Osteoblast (primary cell): ENCODE measurements at regions not wholly inside any gene's neighbourhood (a gene's known extent, or its start where the extent isn't known, plus 50 kb on each side); places are given as distances from the start of the nearest gene placed in this dataset.

Source experiments
- DNase-seq: peaks from one replicate; pipeline ENCODE4 v3.0.0; 2011; ENCODE audit warnings: low spot score, mixed read lengths; ENCODE audit not compliant: insufficient read length; ENCODE audit errors: missing footprints
- H2AFZ ChIP-seq: 2 replicates; pipeline ENCODE4 v1.6.0; 2011; ENCODE audit warnings: mild to moderate bottlenecking, low read length
- H3K27ac ChIP-seq: 2 replicates; pipeline ENCODE4 v1.5.1; 2011; ENCODE audit warnings: mild to moderate bottlenecking, low read depth, low read length, moderate library complexity
- H3K27me3 ChIP-seq: 2 replicates; pipeline ENCODE4 v1.6.0; 2012; ENCODE audit warnings: mild to moderate bottlenecking, control low read depth, inconsistent platforms, low read length, moderate library complexity; ENCODE audit not compliant: insufficient read depth
- H3K36me3 ChIP-seq: 2 replicates; pipeline ENCODE4 v1.5.1; 2011; ENCODE audit warnings: mild to moderate bottlenecking, low read length, control low read depth, moderate library complexity; ENCODE audit not compliant: insufficient read depth
- H3K4me1 ChIP-seq: 2 replicates; pipeline ENCODE4 v1.5.1; 2011; ENCODE audit warnings: mild to moderate bottlenecking, low read length, control low read depth, moderate library complexity; ENCODE audit not compliant: insufficient read depth
- H3K4me2 ChIP-seq: 2 replicates; pipeline ENCODE4 v1.6.0; 2011; ENCODE audit warnings: mild to moderate bottlenecking, low read length; ENCODE audit not compliant: insufficient read depth
- H3K4me3 ChIP-seq: fragments of 200-600 bp; sonication (generic); 3 replicates; pipeline ENCODE4 v1.5.1; 2012; ENCODE audit warnings: mild to moderate bottlenecking, low read length, inconsistent platforms; ENCODE audit not compliant: insufficient read depth
- H3K79me2 ChIP-seq: 2 replicates; pipeline ENCODE4 v1.6.0; 2012; ENCODE audit warnings: mild to moderate bottlenecking, low read length, control low read depth, inconsistent platforms; ENCODE audit not compliant: insufficient read depth
- H3K9me3 ChIP-seq: 2 replicates; pipeline ENCODE4 v1.5.1; 2011; ENCODE audit warnings: low read depth, low read length, control low read depth
- H4K20me1 ChIP-seq: 2 replicates; pipeline ENCODE4 v1.6.0; 2012; ENCODE audit warnings: mild to moderate bottlenecking, low read length, control low read depth; ENCODE audit not compliant: insufficient read depth
- CTCF ChIP-seq: IDR thresholded peaks from 2 replicates; pipeline ENCODE4 v1.5.1; 2011; ENCODE audit warnings: mild to moderate bottlenecking, low read depth, low read length, moderate library complexity; ENCODE audit errors: extremely low read depth

GRCh38 chr2:57291209-57291608, 755.4 kb upstream of the VRK2 start:
- H2AFZ ChIP-seq: no peak overlapping the region
- no peaks in the 10 kb centered on the region for H3K9me3 ChIP-seq
- no peak overlapping the region for H3K4me2 ChIP-seq
- TF ChIP-seq CTCF: no peak
- DNase-seq: no peak
- no peaks in the 10 kb centered on the region for H3K79me2 ChIP-seq
- H3K27me3 ChIP-seq: no peaks in the 10 kb centered on the region
- H4K20me1 ChIP-seq: no peaks in the 10 kb centered on the region
- H3K4me3 ChIP-seq: no peak overlapping the region
- H3K36me3 ChIP-seq: no peaks in the 10 kb centered on the region
- H3K27ac ChIP-seq: no peak overlapping the region
- no peaks in the 10 kb centered on the region for H3K4me1 ChIP-seq

- Histone ChIP-seq H3K4me2 (no peak overlapping the region), H3K36me3 (no peaks in the 10 kb centered on the region), H3K79me2 (no peaks in the 10 kb centered on the region), H3K27me3 (no peaks in the 10 kb centered on the region), H3K27ac (no peak overlapping the region), H4K20me1 (no peaks in the 10 kb centered on the region), H3K9me3 (peaks cover under 1% of the 10 kb centered on the region), H3K4me1 (no peaks in the 10 kb centered on the region), H2AFZ (no peak overlapping the region), H3K4me3 (no peak overlapping the region)
- TF ChIP-seq CTCF: no peak
- DNase-seq: no peak
These were observed 749.6 kb upstream of the VRK2 start for GRCh38 chr2:57296795-57297517.

- Histone ChIP-seq H3K79me2 (no peaks in the 10 kb centered on the region), H3K4me1 (no peaks in the 10 kb centered on the region), H3K4me2 (no peak overlapping the region), H3K27me3 (no peaks in the 10 kb centered on the region), H3K36me3 (no peaks in the 10 kb centered on the region), H3K4me3 (no peak overlapping the region), H4K20me1 (no peaks in the 10 kb centered on the region), H3K9me3 (no peaks in the 10 kb centered on the region), H2AFZ (no peak overlapping the region), H3K27ac (no peak overlapping the region)
- DNase-seq: no peak
- no peak for TF ChIP-seq CTCF
These were observed 732.9 kb upstream of the VRK2 start for GRCh38 chr2:57313678-57314077.

- Histone ChIP-seq H3K4me3 (no peak overlapping the region), H2AFZ (no peak overlapping the region), H4K20me1 (no peaks in the 10 kb centered on the region), H3K27ac (no peak overlapping the region), H3K4me1 (no peaks in the 10 kb centered on the region), H3K27me3 (no peaks in the 10 kb centered on the region), H3K36me3 (no peaks in the 10 kb centered on the region), H3K4me2 (no peak overlapping the region), H3K9me3 (no peaks in the 10 kb centered on the region), H3K79me2 (no peaks in the 10 kb centered on the region)
- DNase-seq: no peak
- no peak for TF ChIP-seq CTCF
These were observed 731.9 kb upstream of the VRK2 start for GRCh38 chr2:57314682-57315081.
